ENCODE measurements at regions not wholly inside any gene's neighbourhood (a gene's known extent, or its start where the extent isn't known, plus 50 kb on each side); places are given as distances from the start of the nearest gene placed in this dataset.

- no peaks in the 10 kb centered on the region for H3K79me1 ChIP-seq (ENCODE audit: insufficient read depth, low read depth, low read length, poor library complexity, severe bottlenecking)
- H3K4me1 ChIP-seq (ENCODE audit: insufficient read depth, low read length) = no peaks in the 10 kb centered on the region
- H4K91ac ChIP-seq (ENCODE audit: insufficient read length, low read depth, low read length) = no peak overlapping the region
- H4K8ac ChIP-seq (replicated peaks; ENCODE audit: insufficient read length, low read depth, low read length) = no peak overlapping the region
- no peak overlapping the region for H2BK12ac ChIP-seq (ENCODE audit: insufficient read length, low read depth, low read length)
- H3K79me2 ChIP-seq (ENCODE audit: insufficient read depth, low read length) = no peaks in the 10 kb centered on the region
- no peaks in the 10 kb centered on the region for H3K9me3 Mint-ChIP-seq
- H3K27ac Mint-ChIP-seq = no peak overlapping the region
- H2AFZ ChIP-seq (ENCODE audit: low read length) = no peak overlapping the region
- no peak overlapping the region for H3K23ac ChIP-seq (ENCODE audit: insufficient read length, low read depth, low read length)
- no peak overlapping the region for H3K14ac ChIP-seq (ENCODE audit: insufficient read depth, low read length)
- no peaks in the 10 kb centered on the region for H3K36me3 Mint-ChIP-seq (ENCODE audit: insufficient read depth in 1 of 3, low read depth in 3 of 3)
- no peak overlapping the region for H3K4me2 ChIP-seq (ENCODE audit: insufficient read depth, insufficient read length, low read length)
- H3K4me1 Mint-ChIP-seq = no peaks in the 10 kb centered on the region
- H3K27me3 ChIP-seq (ENCODE audit: insufficient read depth, low read length) = no peaks in the 10 kb centered on the region
- WGBS (ENCODE audit: extremely low coverage, insufficient read length, low lambda C conversion rate) = no CpG with 5 or more reads among the region's 1 CpG
- H3K23me2 ChIP-seq (ENCODE audit: insufficient read length, low read depth, low read length, poor library complexity, severe bottlenecking) = no peaks in the 10 kb centered on the region
- no peak overlapping the region for H3K4me3 Mint-ChIP-seq
- no peak overlapping the region for H2BK15ac ChIP-seq (ENCODE audit: low read depth, low read length)
- no peaks in the 10 kb centered on the region for H4K20me1 ChIP-seq (ENCODE audit: control insufficient read depth, insufficient read depth, insufficient read length)
- DNase-seq = no peak
- no peak overlapping the region for H3K9ac ChIP-seq (ENCODE audit: extremely low read depth, insufficient read length, low read length)
- H2BK20ac ChIP-seq (ENCODE audit: low read depth, low read length, poor library complexity, severe bottlenecking) = no peak overlapping the region
- no peak overlapping the region for H3K18ac ChIP-seq (ENCODE audit: insufficient read length, low read depth, low read length)
- H3K4ac ChIP-seq (ENCODE audit: low read depth, low read length) = no peak overlapping the region
- no peak overlapping the region for H3K27ac ChIP-seq (ENCODE audit: insufficient read length, low read depth, low read length)
- no peak overlapping the region for H4K5ac ChIP-seq (ENCODE audit: insufficient read length, low read depth, low read length)
- H3K9me3 ChIP-seq (ENCODE audit: control insufficient read depth, low read depth, low read length) = no peaks in the 10 kb centered on the region
- no peak overlapping the region for H3T11ph ChIP-seq (ENCODE audit: low read length)
- no peak overlapping the region for H3K56ac ChIP-seq (ENCODE audit: insufficient read length, low read depth, low read length)
- H3K27me3 Mint-ChIP-seq (ENCODE audit: low read depth) = peaks cover 3% of the 10 kb centered on the region; the same call in 1 of the 2 replicates
- H2BK120ac ChIP-seq (ENCODE audit: low read depth, low read length, poor library complexity, severe bottlenecking) = no peak overlapping the region
- no peak overlapping the region for H2AK5ac ChIP-seq (ENCODE audit: insufficient read length, low read length)
- TF ChIP-seq, protein P1, sequence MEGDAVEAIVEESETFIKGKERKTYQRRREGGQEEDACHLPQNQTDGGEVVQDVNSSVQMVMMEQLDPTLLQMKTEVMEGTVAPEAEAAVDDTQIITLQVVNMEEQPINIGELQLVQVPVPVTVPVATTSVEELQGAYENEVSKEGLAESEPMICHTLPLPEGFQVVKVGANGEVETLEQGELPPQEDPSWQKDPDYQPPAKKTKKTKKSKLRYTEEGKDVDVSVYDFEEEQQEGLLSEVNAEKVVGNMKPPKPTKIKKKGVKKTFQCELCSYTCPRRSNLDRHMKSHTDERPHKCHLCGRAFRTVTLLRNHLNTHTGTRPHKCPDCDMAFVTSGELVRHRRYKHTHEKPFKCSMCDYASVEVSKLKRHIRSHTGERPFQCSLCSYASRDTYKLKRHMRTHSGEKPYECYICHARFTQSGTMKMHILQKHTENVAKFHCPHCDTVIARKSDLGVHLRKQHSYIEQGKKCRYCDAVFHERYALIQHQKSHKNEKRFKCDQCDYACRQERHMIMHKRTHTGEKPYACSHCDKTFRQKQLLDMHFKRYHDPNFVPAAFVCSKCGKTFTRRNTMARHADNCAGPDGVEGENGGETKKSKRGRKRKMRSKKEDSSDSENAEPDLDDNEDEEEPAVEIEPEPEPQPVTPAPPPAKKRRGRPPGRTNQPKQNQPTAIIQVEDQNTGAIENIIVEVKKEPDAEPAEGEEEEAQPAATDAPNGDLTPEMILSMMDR (conservative IDR thresholded peaks at IDR 0.05) = no peak
- no peak overlapping the region for H2BK5ac ChIP-seq (ENCODE audit: insufficient read length, low read length)
Measured at GRCh38 chr5:99243111-99243510, 314.3 kb upstream of the CHD1 start.
